ENCODE measurements at regions not wholly inside any gene's neighbourhood (a gene's known extent, or its start where the extent isn't known, plus 50 kb on each side); places are given as distances from the start of the nearest gene placed in this dataset.

DNA sequence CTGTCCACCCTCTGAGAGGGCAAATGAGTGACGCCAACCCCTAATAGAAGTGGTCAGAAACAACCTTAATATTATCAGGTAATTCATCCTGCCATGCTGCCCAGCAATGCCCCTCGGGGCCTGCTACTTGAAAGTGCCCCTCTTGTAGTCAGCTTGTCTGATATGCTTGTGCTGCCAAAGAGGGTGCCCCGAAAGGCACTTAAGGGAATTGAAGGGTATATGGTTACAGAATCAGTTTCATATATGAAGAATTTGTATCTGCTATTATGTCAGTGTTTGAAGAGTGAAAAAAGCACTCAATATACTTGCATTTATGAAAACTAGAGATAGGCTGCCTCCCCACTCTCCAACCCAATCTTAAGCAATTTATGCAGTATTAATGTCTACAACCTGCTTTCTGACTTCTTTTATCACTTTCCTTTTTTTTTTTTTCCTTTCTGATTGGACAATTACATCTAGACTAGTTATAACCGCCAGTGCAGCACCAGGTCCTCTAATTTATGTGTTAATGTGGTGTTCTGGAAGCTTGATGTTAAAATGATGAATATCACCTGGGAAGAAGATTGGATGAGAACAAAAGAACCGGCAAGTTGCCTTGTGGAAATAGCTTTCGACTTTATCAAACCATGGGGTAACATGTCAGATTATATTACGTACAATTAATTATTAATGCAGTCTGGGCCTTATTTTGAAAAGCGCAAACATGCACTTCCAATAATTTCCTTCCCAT is 646.9 kb upstream of the ACVR2A start:
- Histone ChIP-seq H3K4me3 (ENCODE audit: control extremely low read depth in 1 of 5, extremely low read depth in 1 of 5, insufficient read depth in 1 of 5, low read depth in 2 of 5, low read length in 4 of 5) (no peak overlapping the region), H3K36me3 (replicated peaks in 1 of 2; ENCODE audit: control extremely low read depth in 1 of 2, control insufficient read depth in 1 of 2, extremely low read depth in 1 of 2, insufficient read depth in 2 of 2, low read length in 1 of 2) (no peaks in the 10 kb centered on the region), H3K4me2 (replicated peaks; ENCODE audit: low read depth, low read length, poor library complexity, severe bottlenecking) (no peak overlapping the region), H3K9ac (ENCODE audit: low read length) (no peak overlapping the region), H3K79me2 (ENCODE audit: control insufficient read depth, insufficient read depth, low read length) (no peaks in the 10 kb centered on the region), H2AFZ (ENCODE audit: insufficient read depth, low read depth, low read length, poor library complexity, severe bottlenecking) (no peak overlapping the region), H3K27ac (ENCODE audit: low read length in 2 of 2) (no peak overlapping the region), H3K27me3 (replicated peaks in 1 of 4; ENCODE audit: control extremely low read depth in 1 of 4, control insufficient read depth in 3 of 4, insufficient read depth in 4 of 4, low read length in 3 of 4) (no peaks in the 10 kb centered on the region), H4K20me1 (ENCODE audit: control insufficient read depth, insufficient read depth, low read length, poor library complexity, severe bottlenecking) (no peaks in the 10 kb centered on the region), H3K4me1 (ENCODE audit: control insufficient read depth in 2 of 2, insufficient read depth in 2 of 2, low read length in 2 of 2) (no peaks in the 10 kb centered on the region), H3K9me3 (ENCODE audit: control extremely low read depth in 1 of 3, control insufficient read depth in 2 of 3, insufficient read depth in 1 of 3, low read length in 2 of 3) (no peaks in the 10 kb centered on the region)
- no peak overlapping the region for H3K27ac Mint-ChIP-seq
- DNase-seq: no peak
- no peaks in the 10 kb centered on the region for H3K27me3 Mint-ChIP-seq
- no peaks in the 10 kb centered on the region for H3K4me1 Mint-ChIP-seq
- ATAC-seq (ENCODE audit: low read depth): no peak
- WGBS (ENCODE audit: insufficient coverage): 80% methylated on average over 2 of the region's 8 CpGs
- no peak for TF ChIP-seq EZH2 (IDR thresholded peaks at IDR 0.05; ENCODE audit: borderline replicate concordance, insufficient read depth, low read depth, low read length, poor library complexity, severe bottlenecking)
- TF ChIP-seq, protein P1, sequence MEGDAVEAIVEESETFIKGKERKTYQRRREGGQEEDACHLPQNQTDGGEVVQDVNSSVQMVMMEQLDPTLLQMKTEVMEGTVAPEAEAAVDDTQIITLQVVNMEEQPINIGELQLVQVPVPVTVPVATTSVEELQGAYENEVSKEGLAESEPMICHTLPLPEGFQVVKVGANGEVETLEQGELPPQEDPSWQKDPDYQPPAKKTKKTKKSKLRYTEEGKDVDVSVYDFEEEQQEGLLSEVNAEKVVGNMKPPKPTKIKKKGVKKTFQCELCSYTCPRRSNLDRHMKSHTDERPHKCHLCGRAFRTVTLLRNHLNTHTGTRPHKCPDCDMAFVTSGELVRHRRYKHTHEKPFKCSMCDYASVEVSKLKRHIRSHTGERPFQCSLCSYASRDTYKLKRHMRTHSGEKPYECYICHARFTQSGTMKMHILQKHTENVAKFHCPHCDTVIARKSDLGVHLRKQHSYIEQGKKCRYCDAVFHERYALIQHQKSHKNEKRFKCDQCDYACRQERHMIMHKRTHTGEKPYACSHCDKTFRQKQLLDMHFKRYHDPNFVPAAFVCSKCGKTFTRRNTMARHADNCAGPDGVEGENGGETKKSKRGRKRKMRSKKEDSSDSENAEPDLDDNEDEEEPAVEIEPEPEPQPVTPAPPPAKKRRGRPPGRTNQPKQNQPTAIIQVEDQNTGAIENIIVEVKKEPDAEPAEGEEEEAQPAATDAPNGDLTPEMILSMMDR (IDR thresholded peaks at IDR 0.05): no peak
- H3K9me3 Mint-ChIP-seq (ENCODE audit: insufficient read depth): no peaks in the 10 kb centered on the region
- intact Hi-C loops (cut with micrococcal nuclease): no loop called here
- CTCF ChIA-PET: no interaction called here
- POLR2A ChIA-PET: no interaction called here
- no peak overlapping the region for H3K4me3 Mint-ChIP-seq

DNA sequence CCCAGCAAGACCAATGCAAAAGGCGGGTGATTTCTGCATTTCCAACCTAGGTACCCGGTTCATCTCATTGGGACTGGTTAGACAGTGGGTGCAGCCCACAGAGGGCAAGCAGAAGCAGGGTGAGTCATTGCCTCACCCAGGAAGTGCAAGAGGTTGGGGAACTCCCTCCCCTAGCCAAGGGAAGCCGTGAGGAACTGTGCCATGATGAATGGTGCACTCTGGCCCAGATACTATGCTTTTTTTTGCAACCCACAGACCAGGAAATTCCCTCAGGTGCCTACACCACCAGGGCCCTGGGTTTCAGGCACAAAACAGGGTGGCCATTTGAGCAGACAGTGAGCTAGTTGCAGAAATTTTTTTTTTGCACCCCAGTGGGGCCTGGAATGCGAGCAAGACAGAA is 662.6 kb upstream of the ACVR2A start:
- 62% methylated on average over 3 of the region's 4 CpGs for WGBS (ENCODE audit: insufficient coverage)
- TF ChIP-seq, protein P1 (IDR thresholded peaks at IDR 0.05): no peak
- TF ChIP-seq EZH2 (IDR thresholded peaks at IDR 0.05; ENCODE audit: borderline replicate concordance, insufficient read depth, low read depth, low read length, poor library complexity, severe bottlenecking): no peak
- ATAC-seq (ENCODE audit: low read depth) (no peak), DNase-seq (peak; percentile 5)
- Mint-ChIP-seq H3K27me3 (no peaks in the 10 kb centered on the region), H3K9me3 (ENCODE audit: insufficient read depth) (peaks cover 7% of the 10 kb centered on the region), H3K4me3 (no peak overlapping the region), H3K4me1 (no peaks in the 10 kb centered on the region), H3K27ac (no peak overlapping the region)
- Histone ChIP-seq H3K79me2 (ENCODE audit: control insufficient read depth, insufficient read depth, low read length) (no peaks in the 10 kb centered on the region), H2AFZ (ENCODE audit: insufficient read depth, low read depth, low read length, poor library complexity, severe bottlenecking) (no peak overlapping the region), H4K20me1 (ENCODE audit: control insufficient read depth, insufficient read depth, low read length, poor library complexity, severe bottlenecking) (no peaks in the 10 kb centered on the region), H3K27me3 (replicated peaks in 1 of 4; ENCODE audit: control extremely low read depth in 1 of 4, control insufficient read depth in 3 of 4, insufficient read depth in 4 of 4, low read length in 3 of 4) (no peaks in the 10 kb centered on the region), H3K4me2 (replicated peaks; ENCODE audit: low read depth, low read length, poor library complexity, severe bottlenecking) (no peak overlapping the region), H3K4me3 (ENCODE audit: control extremely low read depth in 1 of 5, extremely low read depth in 1 of 5, insufficient read depth in 1 of 5, low read depth in 2 of 5, low read length in 4 of 5) (no peak overlapping the region), H3K4me1 (ENCODE audit: control insufficient read depth in 2 of 2, insufficient read depth in 2 of 2, low read length in 2 of 2) (no peaks in the 10 kb centered on the region), H3K9ac (ENCODE audit: low read length) (no peak overlapping the region), H3K9me3 (ENCODE audit: control extremely low read depth in 1 of 3, control insufficient read depth in 2 of 3, insufficient read depth in 1 of 3, low read length in 2 of 3) (peaks cover 0 to 6% (median 1%) of the 10 kb centered on the region in 3 donors), H3K36me3 (replicated peaks in 1 of 2; ENCODE audit: control extremely low read depth in 1 of 2, control insufficient read depth in 1 of 2, extremely low read depth in 1 of 2, insufficient read depth in 2 of 2, low read length in 1 of 2) (no peaks in the 10 kb centered on the region), H3K27ac (ENCODE audit: low read length in 2 of 2) (no peak overlapping the region)
- intact Hi-C loops (cut with micrococcal nuclease): no loop called here
- ChIA-PET CTCF (no interaction called here), POLR2A (no interaction called here)
